Stimulated activated CD8-positive, alpha-beta memory T cell treated with anti-CD3 and anti-CD28 coated beads, Interleukin-15, amount 100 ng/mL, for 4 hours (primary cell): ENCODE measurements at regions not wholly inside any gene's neighbourhood (a gene's known extent, or its start where the extent isn't known, plus 50 kb on each side); places are given as distances from the start of the nearest gene placed in this dataset.
"Not testable (repeated sequence)": the region's sequence is repeated elsewhere in the genome, so short reads cannot be mapped to it uniquely, and the experiment has no call there.

Source experiments
- DNase-seq, 2 donors: peaks; one replicate each; pipeline ENCODE4 v3.0.0-alpha.2; 2020; ENCODE audit warnings: low read depth in 2 of 2

- DNase-seq, result no peak
Observed at GRCh38 chr14:39582028-39582654, 149.9 kb upstream of the FBXO33 start.

GRCh38 chr14:39581474-39581873 is 149.2 kb upstream of the FBXO33 start:
- no peak for DNase-seq

- no peak for DNase-seq
Observed at GRCh38 chr14:39580696-39581095, 148.5 kb upstream of the FBXO33 start.

GRCh38 chr14:39576736-39577135 is 144.5 kb upstream of the FBXO33 start:
- DNase-seq, result no peak

GRCh38 chr14:39576258-39576657 is 144.0 kb upstream of the FBXO33 start:
- no peak for DNase-seq

GRCh38 chr14:39568809-39569538 is 136.7 kb upstream of the FBXO33 start:
- no peak for DNase-seq

GRCh38 chr14:39566795-39567194 is 134.6 kb upstream of the FBXO33 start:
- no peak for DNase-seq

GRCh38 chr14:39563361-39563760 is 131.1 kb upstream of the FBXO33 start:
- no peak for DNase-seq

GRCh38 chr14:39562175-39562574 is 129.9 kb upstream of the FBXO33 start:
- no peak for DNase-seq

- no peak for DNase-seq
Observed at GRCh38 chr14:39558525-39558924, 126.3 kb upstream of the FBXO33 start.

- DNase-seq, result no peak
Observed at GRCh38 chr14:39555749-39556148, 123.5 kb upstream of the FBXO33 start.

GRCh38 chr14:39554576-39554975 is 122.3 kb upstream of the FBXO33 start:
- DNase-seq, result no peak

- no peak for DNase-seq
Observed at GRCh38 chr14:39548358-39548757, 116.1 kb upstream of the FBXO33 start.

GRCh38 chr14:39547845-39548244 is 115.6 kb upstream of the FBXO33 start:
- no peak for DNase-seq

- no peak for DNase-seq
Observed at GRCh38 chr14:39505812-39506211, 73.6 kb upstream of the FBXO33 start.

GRCh38 chr14:39500253-39500652 is 68.0 kb upstream of the FBXO33 start:
- no peak for DNase-seq

GRCh38 chr14:39499514-39499913 is 67.3 kb upstream of the FBXO33 start:
- no peak for DNase-seq

- not testable (repeated sequence) for DNase-seq
Observed at GRCh38 chr14:39497677-39498076, 65.4 kb upstream of the FBXO33 start.

GRCh38 chr14:39492267-39492666 is 60.0 kb upstream of the FBXO33 start:
- DNase-seq, result no peak

GRCh38 chr14:39491134-39491571 is 58.9 kb upstream of the FBXO33 start:
- DNase-seq, result no peak

- no peak for DNase-seq
Observed at GRCh38 chr14:39488600-39488999, 56.4 kb upstream of the FBXO33 start.

GRCh38 chr14:39483682-39484081 is 51.4 kb upstream of the FBXO33 start:
- no peak for DNase-seq
